T-cell (primary cell): ENCODE measurements at regions not wholly inside any gene's neighbourhood (a gene's known extent, or its start where the extent isn't known, plus 50 kb on each side); places are given as distances from the start of the nearest gene placed in this dataset.

ENCODE experiments used
- ATAC-seq, 4 experiments: fragments of 200-7000 bp in 3 of 4; fragments of 150-1000 bp in 1 of 4; cut with Tn5 transposase; replicated peaks in 1 of 4; 1 replicate in 3 of 4; 2 replicates in 1 of 4; pipeline ENCODE4 v1.10.0; 2021; ENCODE audit warnings: moderate library complexity in 3 of 4, mild to moderate bottlenecking in 2 of 4, moderate number of reproducible peaks in 1 of 4
- CTCF ChIA-PET, 2 donors: fragments of 300-600 bp; sonication (Branson Sonifier 250); formaldehyde crosslinking; loops; one replicate each; lab custom pipeline; 2022; ENCODE audit warnings: antibody characterized with exemption in 2 of 2; lab: Charles Lee
- POLR2A ChIA-PET, 2 donors: fragments of 300-600 bp; sonication (Branson Sonifier 250); formaldehyde crosslinking; loops; one replicate each; lab custom pipeline; 2022; ENCODE audit warnings: antibody characterized with exemption in 2 of 2; lab: Charles Lee
- DNase-seq, 35 experiments: peaks; one replicate each; pipeline versions ENCODE4 v3.0.0 to v3.0.0-alpha.2; 2013 to 2023
- H3K27ac ChIP-seq: one replicate; pipeline ENCODE4 v1.5.1; 2013; ENCODE audit warnings: low read length
- H3K27me3 ChIP-seq, 2 experiments: replicated peaks in 1 of 2; 1 replicate in 1 of 2; 2 replicates in 1 of 2; pipeline versions ENCODE4 v1.6.1 to v1.7.0; 2013; ENCODE audit warnings: low read length in 1 of 2, mixed read lengths in 1 of 2; ENCODE audit not compliant: control insufficient read depth in 2 of 2, insufficient read depth in 2 of 2; ENCODE audit errors: extremely low read depth in 1 of 2
- H3K36me3 ChIP-seq, 2 donors: 1 replicate in 1 of 2; 2 replicates in 1 of 2; pipeline versions ENCODE4 v1.6.1 to v1.7.0; 2013; ENCODE audit warnings: low read length in 1 of 2; ENCODE audit not compliant: control insufficient read depth in 2 of 2, insufficient read depth in 1 of 2; ENCODE audit errors: extremely low read depth in 1 of 2
- H3K4me1 ChIP-seq, 2 experiments: 1 replicate in 1 of 2; 2 replicates in 1 of 2; pipeline versions ENCODE4 v1.6.1 to v1.7.0; 2013; ENCODE audit warnings: low read length in 2 of 2, mixed read lengths in 1 of 2; ENCODE audit not compliant: insufficient read depth in 2 of 2, control insufficient read depth in 1 of 2; ENCODE audit errors: extremely low read depth in 1 of 2
- H3K4me3 ChIP-seq, 2 donors: 1 replicate in 1 of 2; 2 replicates in 1 of 2; pipeline versions ENCODE4 v1.5.1 to v1.7.0; 2013; ENCODE audit warnings: mild to moderate bottlenecking in 2 of 2, low read length in 1 of 2, moderate library complexity in 1 of 2; ENCODE audit not compliant: control insufficient read depth in 1 of 2; ENCODE audit errors: extremely low read depth in 1 of 2
- H3K9me3 ChIP-seq: 2 replicates; pipeline ENCODE4 v1.7.0; 2013
- H3K27ac Mint-ChIP-seq, 2 donors: one replicate each; pipeline ENCODE4 v1.8.0; 2020 to 2021; ENCODE audit warnings: mild to moderate bottlenecking in 2 of 2, mixed read lengths in 2 of 2
- H3K27me3 Mint-ChIP-seq, 2 donors: one replicate each; pipeline ENCODE4 v1.8.0; 2021 to 2022; ENCODE audit warnings: mixed read lengths in 2 of 2
- H3K36me3 Mint-ChIP-seq: one replicate; pipeline ENCODE4 v1.8.0; 2021; ENCODE audit warnings: mixed read lengths
- H3K4me1 Mint-ChIP-seq, 3 donors: one replicate each; pipeline ENCODE4 v1.8.0; 2020 to 2022; ENCODE audit warnings: mixed read lengths in 3 of 3, mild to moderate bottlenecking in 1 of 3
- H3K4me3 Mint-ChIP-seq, 3 donors: one replicate each; pipeline ENCODE4 v1.8.0; 2020 to 2022; ENCODE audit warnings: mild to moderate bottlenecking in 3 of 3, mixed read lengths in 3 of 3, moderate library complexity in 3 of 3
- H3K9me3 Mint-ChIP-seq, 3 donors: one replicate each; pipeline ENCODE4 v1.8.0; 2020 to 2022; ENCODE audit warnings: mixed read lengths in 3 of 3
- WGBS: methylation state at CpG from one replicate; pipeline ENCODE4 v1.1.5; 2013; ENCODE audit warnings: missing lambda C conversion rate; ENCODE audit not compliant: insufficient coverage; 5-methylcytosine and 5-hydroxymethylcytosine counted together

- ChIA-PET POLR2A (interaction anchor here (0.6 to 0.7 kb wide), 2 partner anchors 58 to 947 kb away, joined by 3 to 5 read pairs; no protein-coding TSS in a partner anchor), CTCF (no interaction called here)
- no peaks in the 10 kb centered on the region for H3K4me1 Mint-ChIP-seq
- DNase-seq (no peak), ATAC-seq (no peak)
- Histone ChIP-seq H3K4me3 (no peak overlapping the region), H3K36me3 (no peaks in the 10 kb centered on the region), H3K4me1 (no peaks in the 10 kb centered on the region), H3K27ac (no peak overlapping the region), H3K9me3 (peaks cover 3% of the 10 kb centered on the region), H3K27me3 (no peaks in the 10 kb centered on the region)
- no peak overlapping the region for H3K4me3 Mint-ChIP-seq
- peaks cover 6 to 22% (median 17%) of the 10 kb centered on the region in 3 donors for H3K9me3 Mint-ChIP-seq
- WGBS = no CpG with 5 or more reads among the region's 6 CpGs
- H3K27ac Mint-ChIP-seq = no peak overlapping the region
- H3K36me3 Mint-ChIP-seq = no peaks in the 10 kb centered on the region
- no peaks in the 10 kb centered on the region for H3K27me3 Mint-ChIP-seq
Measured at GRCh38 chr18:4888251-4889040, 308.6 kb downstream of the AKAIN1 start.

GRCh38 chr18:4878480-4878879 lies 318.6 kb downstream of the AKAIN1 start:
- Mint-ChIP-seq H3K9me3 (peaks cover 10 to 29% (median 19%) of the 10 kb centered on the region in 3 donors), H3K27ac (no peak overlapping the region), H3K27me3 (no peaks in the 10 kb centered on the region), H3K4me3 (no peak overlapping the region), H3K36me3 (no peaks in the 10 kb centered on the region), H3K4me1 (no peaks in the 10 kb centered on the region)
- no peak overlapping the region for H3K4me3 ChIP-seq
- no peaks in the 10 kb centered on the region for H3K4me1 ChIP-seq
- WGBS = 67% methylated on average over 1 of the region's 4 CpGs
- no peaks in the 10 kb centered on the region for H3K9me3 ChIP-seq
- H3K27ac ChIP-seq = no peak overlapping the region
- no peak for ATAC-seq
- no peaks in the 10 kb centered on the region for H3K36me3 ChIP-seq
- POLR2A ChIA-PET = no interaction called here
- CTCF ChIA-PET = no interaction called here
- no peaks in the 10 kb centered on the region for H3K27me3 ChIP-seq
- DNase-seq = no peak

GRCh38 chr18:4871197-4871596 lies 325.9 kb downstream of the AKAIN1 start:
- Mint-ChIP-seq H3K4me1 (no peaks in the 10 kb centered on the region), H3K27me3 (no peaks in the 10 kb centered on the region), H3K4me3 (no peak overlapping the region), H3K27ac (no peak overlapping the region), H3K9me3 (peaks cover 23 to 32% (median 28%) of the 10 kb centered on the region in 3 donors), H3K36me3 (no peaks in the 10 kb centered on the region)
- H3K36me3 ChIP-seq = no peaks in the 10 kb centered on the region
- H3K4me3 ChIP-seq = no peak overlapping the region
- no peak overlapping the region for H3K27ac ChIP-seq
- no peaks in the 10 kb centered on the region for H3K9me3 ChIP-seq
- no peak for DNase-seq
- no peak for ATAC-seq
- ChIA-PET CTCF (no interaction called here), POLR2A (no interaction called here)
- H3K27me3 ChIP-seq = no peaks in the 10 kb centered on the region
- no peaks in the 10 kb centered on the region for H3K4me1 ChIP-seq

- H3K4me1 Mint-ChIP-seq = no peaks in the 10 kb centered on the region
- Histone ChIP-seq H3K4me3 (no peak overlapping the region), H3K9me3 (no peaks in the 10 kb centered on the region), H3K36me3 (no peaks in the 10 kb centered on the region), H3K27ac (no peak overlapping the region), H3K4me1 (no peaks in the 10 kb centered on the region), H3K27me3 (no peaks in the 10 kb centered on the region)
- H3K27me3 Mint-ChIP-seq = no peaks in the 10 kb centered on the region
- ATAC-seq = no peak
- CTCF ChIA-PET = no interaction called here
- no peak overlapping the region for H3K27ac Mint-ChIP-seq
- POLR2A ChIA-PET = no interaction called here
- WGBS = 92% methylated on average over 2 of the region's 4 CpGs
- H3K9me3 Mint-ChIP-seq = peaks cover 30 to 37% (median 31%) of the 10 kb centered on the region in 3 donors
- no peaks in the 10 kb centered on the region for H3K36me3 Mint-ChIP-seq
- DNase-seq = no peak
- no peak overlapping the region for H3K4me3 Mint-ChIP-seq
Measured at GRCh38 chr18:4870177-4870773, 326.8 kb downstream of the AKAIN1 start.

- no peak for DNase-seq
- no CpG with 5 or more reads among the region's 3 CpGs for WGBS
Measured at GRCh38 chr18:4869155-4869554, 327.9 kb downstream of the AKAIN1 start.

GRCh38 chr18:4858379-4859127 lies 338.5 kb downstream of the AKAIN1 start:
- WGBS = no CpG with 5 or more reads among the region's 3 CpGs
- H3K36me3 Mint-ChIP-seq = no peaks in the 10 kb centered on the region
- H3K27me3 Mint-ChIP-seq = no peaks in the 10 kb centered on the region
- Histone ChIP-seq H3K27ac (no peak overlapping the region), H3K9me3 (no peaks in the 10 kb centered on the region), H3K36me3 (no peaks in the 10 kb centered on the region), H3K4me1 (no peaks in the 10 kb centered on the region), H3K4me3 (no peak overlapping the region), H3K27me3 (no peaks in the 10 kb centered on the region)
- DNase-seq = no peak
- H3K4me1 Mint-ChIP-seq = no peaks in the 10 kb centered on the region
- ChIA-PET POLR2A (no interaction called here), CTCF (no interaction called here)
- ATAC-seq = no peak
- peaks cover 8 to 17% (median 10%) of the 10 kb centered on the region in 3 donors for H3K9me3 Mint-ChIP-seq
- no peak overlapping the region for H3K27ac Mint-ChIP-seq
- no peak overlapping the region for H3K4me3 Mint-ChIP-seq

More at GRCh38 chr18:4869155-4869554, 327.9 kb downstream of the AKAIN1 start:
- ChIA-PET CTCF (no interaction called here), POLR2A (no interaction called here)
- no peak overlapping the region for H3K4me3 Mint-ChIP-seq
- no peak overlapping the region for H3K27ac Mint-ChIP-seq
- Histone ChIP-seq H3K4me3 (no peak overlapping the region), H3K36me3 (no peaks in the 10 kb centered on the region), H3K27ac (no peak overlapping the region), H3K9me3 (no peaks in the 10 kb centered on the region), H3K4me1 (no peaks in the 10 kb centered on the region), H3K27me3 (no peaks in the 10 kb centered on the region)
- no peak for ATAC-seq
- H3K27me3 Mint-ChIP-seq = no peaks in the 10 kb centered on the region
- no peaks in the 10 kb centered on the region for H3K4me1 Mint-ChIP-seq
- H3K9me3 Mint-ChIP-seq = peaks cover 28 to 34% (median 32%) of the 10 kb centered on the region in 3 donors
- no peaks in the 10 kb centered on the region for H3K36me3 Mint-ChIP-seq
